Neural cell (in vitro differentiated cells): ENCODE measurements at regions not wholly inside any gene's neighbourhood (a gene's known extent, or its start where the extent isn't known, plus 50 kb on each side); places are given as distances from the start of the nearest gene placed in this dataset.
A peak's percentile ranks its signal among the peaks of the same experiment; 100 is the strongest.

ENCODE experiments used
- H2AFZ ChIP-seq: fragments of 200-600, 300-800 bp; sonication (generic), shearing (Covaris generic); 2 replicates; pipeline ENCODE4 v1.6.0; 2014; ENCODE audit warnings: low read depth, mild to moderate bottlenecking, antibody characterized with exemption, low read length, moderate library complexity
- H3F3A ChIP-seq: fragments of 200-600 bp; shearing (Covaris generic); 2 replicates; pipeline ENCODE4 v1.6.1; 2016; ENCODE audit warnings: mild to moderate bottlenecking, moderate library complexity, mixed read lengths, antibody characterized with exemption, low read length; ENCODE audit not compliant: insufficient read depth, poor library complexity, severe bottlenecking
- H3K27ac ChIP-seq: fragments of 200-600, 300-800 bp; sonication (generic), shearing (Covaris generic); 2 replicates; pipeline ENCODE4 v1.5.1; 2014; ENCODE audit warnings: mild to moderate bottlenecking, low read length, moderate library complexity
- H3K27me3 ChIP-seq: fragments of 300-800, 200-600 bp; sonication (generic), shearing (Covaris generic); 2 replicates; pipeline ENCODE4 v1.6.0; 2014; ENCODE audit warnings: mild to moderate bottlenecking, low read depth, low read length, moderate library complexity; ENCODE audit not compliant: insufficient read depth
- H3K36me3 ChIP-seq: fragments of 300-800, 200-600 bp; sonication (generic), shearing (Covaris generic); 2 replicates; pipeline ENCODE4 v1.5.1; 2014; ENCODE audit warnings: mild to moderate bottlenecking, antibody characterized with exemption, low read length, moderate library complexity; ENCODE audit not compliant: insufficient read depth
- H3K4me2 ChIP-seq: fragments of 300-800, 200-600 bp; sonication (generic), shearing (Covaris generic); 2 replicates; pipeline ENCODE4 v1.6.0; 2014; ENCODE audit warnings: mild to moderate bottlenecking, low read length
- H3K4me3 ChIP-seq: fragments of 300-800, 200-600 bp; sonication (generic), shearing (Covaris generic); 2 replicates; pipeline ENCODE4 v1.5.1; 2014; ENCODE audit warnings: mild to moderate bottlenecking, low read length, moderate library complexity
- H3K79me2 ChIP-seq: fragments of 200-600 bp; shearing (Covaris generic); replicated peaks from 2 replicates; pipeline ENCODE4 v1.6.0; 2014; ENCODE audit warnings: mild to moderate bottlenecking, low read length, moderate library complexity; ENCODE audit not compliant: insufficient read depth
- H3K9ac ChIP-seq: fragments of 300-800, 200-600 bp; sonication (generic), shearing (Covaris generic); 2 replicates; pipeline ENCODE4 v1.6.1; 2016; ENCODE audit warnings: mild to moderate bottlenecking, low read length, mixed read lengths
- H3K9me2 ChIP-seq: fragments of 200-600 bp; shearing (Covaris generic); 2 replicates; pipeline ENCODE4 v1.6.1; 2016; ENCODE audit warnings: mild to moderate bottlenecking, low read length, mixed read lengths; ENCODE audit not compliant: insufficient read depth
- H3K9me3 ChIP-seq: fragments of 200-600, 300-800 bp; sonication (generic), shearing (Covaris generic); 2 replicates; pipeline ENCODE4 v1.6.1; 2016; ENCODE audit warnings: mild to moderate bottlenecking, mixed run types, low read length, moderate library complexity, mixed read lengths
- H4K20me1 ChIP-seq: fragments of 200-600 bp; shearing (Covaris generic); 2 replicates; pipeline ENCODE4 v1.6.1; 2016; ENCODE audit warnings: mild to moderate bottlenecking, mixed run types; ENCODE audit not compliant: insufficient read depth
- CTCF ChIP-seq: fragments of 450-650 bp; IDR thresholded peaks from 2 replicates; pipeline ENCODE4 v1.5.1; 2014; ENCODE audit warnings: antibody characterized with exemption, mild to moderate bottlenecking, moderate library complexity; ENCODE audit not compliant: poor library complexity, severe bottlenecking
- EP300 ChIP-seq: fragments of 450-650 bp; conservative IDR thresholded peaks from 2 replicates; pipeline ENCODE4 v1.6.1; 2014; ENCODE audit warnings: antibody characterized with exemption, mild to moderate bottlenecking, moderate library complexity; ENCODE audit not compliant: poor library complexity, severe bottlenecking
- EZH2 ChIP-seq: fragments of 200-600, 300-800 bp; shearing (Covaris generic), sonication (generic); IDR thresholded peaks from 2 replicates; pipeline ENCODE4 v1.6.1; 2014; ENCODE audit warnings: antibody characterized with exemption, low read length, borderline replicate concordance, mild to moderate bottlenecking; ENCODE audit not compliant: insufficient read depth, poor library complexity, severe bottlenecking
- MXI1 ChIP-seq: fragments of 450-650 bp; conservative IDR thresholded peaks from 2 replicates; pipeline ENCODE4 v1.6.1; 2014; ENCODE audit warnings: antibody characterized with exemption, mild to moderate bottlenecking; ENCODE audit not compliant: poor library complexity, severe bottlenecking
- POLR2AphosphoS5 ChIP-seq: IDR thresholded peaks from 2 replicates; pipeline ENCODE4 v1.6.1; 2012
- RAD21 ChIP-seq: fragments of 450-650 bp; conservative IDR thresholded peaks from 2 replicates; pipeline ENCODE4 v1.6.1; 2014; ENCODE audit warnings: antibody characterized with exemption, mild to moderate bottlenecking, moderate library complexity
- SMC3 ChIP-seq: fragments of 450-650 bp; conservative IDR thresholded peaks from 2 replicates; pipeline ENCODE4 v1.6.1; 2014; ENCODE audit warnings: antibody characterized with exemption, mild to moderate bottlenecking, moderate library complexity; ENCODE audit not compliant: poor library complexity
- TAF1 ChIP-seq: IDR thresholded peaks from 2 replicates; pipeline ENCODE4 v1.6.1; 2012; ENCODE audit warnings: low read depth
- TF ChIP-seq, protein P1 (sequence below): IDR thresholded peaks from 2 replicates; pipeline ENCODE4 v1.6.1; 2012; ENCODE audit warnings: borderline replicate concordance

DNA sequence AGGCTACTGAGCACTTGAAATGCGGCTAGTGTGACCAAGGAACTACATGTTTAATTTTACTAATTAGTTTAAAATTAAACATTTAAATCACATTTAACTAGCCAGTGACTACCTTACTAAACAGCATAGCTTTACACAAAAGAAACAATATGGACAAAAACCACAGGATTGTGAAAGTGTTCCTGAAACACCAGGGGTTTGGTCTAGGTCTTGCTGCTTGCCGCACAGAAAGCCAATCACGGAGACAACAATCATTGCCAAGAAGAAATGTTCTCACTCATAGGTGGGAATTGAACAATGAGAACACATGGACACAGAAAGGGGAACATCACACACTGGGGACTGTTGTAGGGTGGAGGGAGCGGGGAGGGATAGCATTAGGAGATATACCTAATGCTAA, 309.5 kb downstream of the C11orf87 start:
- Histone ChIP-seq H3K4me2 (no peak overlapping the region), H4K20me1 (no peaks in the 10 kb centered on the region), H2AFZ (no peak overlapping the region), H3F3A (peaks cover 6% of the 10 kb centered on the region), H3K79me2 (no peaks in the 10 kb centered on the region), H3K9me2 (no peaks in the 10 kb centered on the region), H3K9me3 (no peaks in the 10 kb centered on the region), H3K9ac (no peak overlapping the region), H3K27ac (peak overlapping the region; percentile 75), H3K4me3 (no peak overlapping the region), H3K36me3 (no peaks in the 10 kb centered on the region), H3K27me3 (no peaks in the 10 kb centered on the region)
- no peak for TF ChIP-seq RAD21
- TF ChIP-seq SMC3 = no peak
- TF ChIP-seq EP300 = no peak
- no peak for TF ChIP-seq POLR2AphosphoS5
- TF ChIP-seq, protein P1, sequence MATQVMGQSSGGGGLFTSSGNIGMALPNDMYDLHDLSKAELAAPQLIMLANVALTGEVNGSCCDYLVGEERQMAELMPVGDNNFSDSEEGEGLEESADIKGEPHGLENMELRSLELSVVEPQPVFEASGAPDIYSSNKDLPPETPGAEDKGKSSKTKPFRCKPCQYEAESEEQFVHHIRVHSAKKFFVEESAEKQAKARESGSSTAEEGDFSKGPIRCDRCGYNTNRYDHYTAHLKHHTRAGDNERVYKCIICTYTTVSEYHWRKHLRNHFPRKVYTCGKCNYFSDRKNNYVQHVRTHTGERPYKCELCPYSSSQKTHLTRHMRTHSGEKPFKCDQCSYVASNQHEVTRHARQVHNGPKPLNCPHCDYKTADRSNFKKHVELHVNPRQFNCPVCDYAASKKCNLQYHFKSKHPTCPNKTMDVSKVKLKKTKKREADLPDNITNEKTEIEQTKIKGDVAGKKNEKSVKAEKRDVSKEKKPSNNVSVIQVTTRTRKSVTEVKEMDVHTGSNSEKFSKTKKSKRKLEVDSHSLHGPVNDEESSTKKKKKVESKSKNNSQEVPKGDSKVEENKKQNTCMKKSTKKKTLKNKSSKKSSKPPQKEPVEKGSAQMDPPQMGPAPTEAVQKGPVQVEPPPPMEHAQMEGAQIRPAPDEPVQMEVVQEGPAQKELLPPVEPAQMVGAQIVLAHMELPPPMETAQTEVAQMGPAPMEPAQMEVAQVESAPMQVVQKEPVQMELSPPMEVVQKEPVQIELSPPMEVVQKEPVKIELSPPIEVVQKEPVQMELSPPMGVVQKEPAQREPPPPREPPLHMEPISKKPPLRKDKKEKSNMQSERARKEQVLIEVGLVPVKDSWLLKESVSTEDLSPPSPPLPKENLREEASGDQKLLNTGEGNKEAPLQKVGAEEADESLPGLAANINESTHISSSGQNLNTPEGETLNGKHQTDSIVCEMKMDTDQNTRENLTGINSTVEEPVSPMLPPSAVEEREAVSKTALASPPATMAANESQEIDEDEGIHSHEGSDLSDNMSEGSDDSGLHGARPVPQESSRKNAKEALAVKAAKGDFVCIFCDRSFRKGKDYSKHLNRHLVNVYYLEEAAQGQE = no peak
- TF ChIP-seq CTCF = no peak

DNA sequence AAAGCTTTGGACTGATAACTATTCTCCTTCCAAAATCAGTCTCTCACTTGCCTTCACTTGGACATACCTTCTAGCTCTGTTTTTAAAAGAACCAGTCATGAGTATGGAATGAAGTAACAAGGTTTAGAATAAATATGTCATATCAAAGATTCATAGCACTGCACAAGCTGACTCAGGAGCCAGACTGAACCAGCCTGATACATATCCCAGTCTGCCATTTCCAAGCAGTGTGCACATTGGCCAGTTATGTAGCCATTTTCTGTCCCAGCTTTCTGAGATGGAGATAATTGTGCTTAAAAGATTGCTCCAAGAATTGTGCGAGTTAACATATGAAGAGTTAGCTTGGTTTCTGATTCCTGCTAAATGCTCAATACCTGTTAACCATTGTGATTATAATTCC, 311.3 kb downstream of the C11orf87 start:
- peak overlapping the region; percentile 88 for H3K27ac ChIP-seq
- no peaks in the 10 kb centered on the region for H4K20me1 ChIP-seq
- H3K4me3 ChIP-seq = no peak overlapping the region
- H3K9ac ChIP-seq = no peak overlapping the region
- TF ChIP-seq TAF1 (no peak), SMC3 (no peak), EZH2 (no peak), MXI1 (no peak), EP300 (no peak), POLR2AphosphoS5 (no peak), CTCF (no peak), RAD21 (no peak)
- TF ChIP-seq, protein P1 = no peak
- no peaks in the 10 kb centered on the region for H3K36me3 ChIP-seq
- H3K4me2 ChIP-seq = no peak overlapping the region
- no peak overlapping the region for H2AFZ ChIP-seq
- peaks cover 6% of the 10 kb centered on the region for H3F3A ChIP-seq
- H3K9me3 ChIP-seq = no peaks in the 10 kb centered on the region
- no peaks in the 10 kb centered on the region for H3K9me2 ChIP-seq
- no peaks in the 10 kb centered on the region for H3K79me2 ChIP-seq
- no peaks in the 10 kb centered on the region for H3K27me3 ChIP-seq
